Natural killer cell (primary cell): ENCODE measurements at regions not wholly inside any gene's neighbourhood (a gene's known extent, or its start where the extent isn't known, plus 50 kb on each side); places are given as distances from the start of the nearest gene placed in this dataset.

Experiments
- ATAC-seq, 3 donors: fragments of 150-1000 bp in 2 of 3; fragments of 200-7000 bp in 1 of 3; cut with Tn5 transposase; 1 replicate in 1 of 3; 2 replicates in 2 of 3; pipeline ENCODE4 v1.10.0; 2021; ENCODE audit warnings: mild to moderate bottlenecking in 2 of 3, moderate library complexity in 2 of 3
- DNase-seq, 2 donors: peaks; one replicate each; pipeline versions ENCODE4 v3.0.0 to v3.0.0-alpha.2; 2013 to 2021; ENCODE audit warnings: mixed read lengths in 1 of 2
- H3K27ac ChIP-seq: one replicate; pipeline ENCODE4 v1.5.1; 2013; ENCODE audit warnings: mild to moderate bottlenecking, low read length
- H3K27me3 ChIP-seq: one replicate; pipeline ENCODE4 v1.6.1; 2013; ENCODE audit warnings: low read length; ENCODE audit not compliant: control insufficient read depth, insufficient read depth
- H3K36me3 ChIP-seq: one replicate; pipeline ENCODE4 v1.6.1; 2013; ENCODE audit warnings: low read length; ENCODE audit not compliant: control insufficient read depth, insufficient read depth
- H3K4me1 ChIP-seq: one replicate; pipeline ENCODE4 v1.6.1; 2013; ENCODE audit warnings: low read length; ENCODE audit not compliant: control insufficient read depth, insufficient read depth
- H3K4me3 ChIP-seq: one replicate; pipeline ENCODE4 v1.5.1; 2013; ENCODE audit warnings: low read length
- H3K9me3 ChIP-seq: one replicate; pipeline ENCODE4 v1.6.1; 2013; ENCODE audit warnings: low read length; ENCODE audit not compliant: control insufficient read depth, insufficient read depth
- H3K27ac Mint-ChIP-seq, 2 donors: one replicate each; pipeline ENCODE4 v1.8.0; 2022; ENCODE audit warnings: mild to moderate bottlenecking in 2 of 2, mixed read lengths in 2 of 2, moderate library complexity in 1 of 2
- H3K27me3 Mint-ChIP-seq, 2 donors: one replicate each; pipeline ENCODE4 v1.8.0; 2022; ENCODE audit warnings: low read depth in 2 of 2, mixed read lengths in 2 of 2
- H3K36me3 Mint-ChIP-seq: one replicate; pipeline ENCODE4 v1.8.0; 2022; ENCODE audit warnings: mixed read lengths
- H3K4me1 Mint-ChIP-seq, 2 donors: one replicate each; pipeline ENCODE4 v1.8.0; 2022; ENCODE audit warnings: mixed read lengths in 2 of 2
- H3K4me3 Mint-ChIP-seq: one replicate; pipeline ENCODE4 v1.8.0; 2022; ENCODE audit warnings: mild to moderate bottlenecking, moderate library complexity, mixed read lengths
- H3K9me3 Mint-ChIP-seq, 2 donors: one replicate each; pipeline ENCODE4 v1.8.0; 2022; ENCODE audit warnings: mixed read lengths in 2 of 2
- whole genome bisulfite sequencing: methylation state at CpG from one replicate; pipeline ENCODE4 v1.1.7; 2013; ENCODE audit warnings: missing lambda C conversion rate; ENCODE audit not compliant: insufficient coverage; 5-methylcytosine and 5-hydroxymethylcytosine counted together
- intact Hi-C: fragments of 100-400 bp; cut with micrococcal nuclease; formaldehyde crosslinking; loops from one replicate; pipeline ENCODE4 v1.14.2; 2022
- TF ChIP-seq, protein P1 (sequence below): fragments of 200-600 bp; IDR thresholded peaks from one replicate; pipeline ENCODE4 v1.8.0; 2022; ENCODE audit warnings: antibody characterized with exemption

DNA sequence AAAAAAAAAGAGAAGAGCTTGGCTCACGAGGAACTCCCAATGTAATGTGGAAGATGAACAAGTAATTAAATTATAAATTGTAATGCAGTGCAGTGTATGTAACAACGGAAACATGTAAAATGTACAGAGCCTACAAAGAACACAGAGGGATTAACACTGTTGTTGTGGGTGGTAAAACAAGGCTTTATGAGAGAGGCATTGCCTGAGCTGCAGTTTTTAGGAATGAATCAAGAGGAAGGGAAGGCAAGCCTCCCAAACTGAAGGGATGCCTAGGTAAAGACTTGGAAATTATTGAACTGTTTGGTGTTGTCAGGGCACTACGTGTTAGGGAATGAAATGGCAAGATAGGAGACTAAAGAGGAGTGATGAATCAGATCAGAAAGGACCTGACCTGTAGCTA lies 213.7 kb downstream of the HTR7 start:
- Histone ChIP-seq H3K4me1 (no peaks in the 10 kb centered on the region), H3K4me3 (no peak overlapping the region), H3K9me3 (no peaks in the 10 kb centered on the region), H3K36me3 (no peaks in the 10 kb centered on the region), H3K27me3 (no peaks in the 10 kb centered on the region), H3K27ac (no peak overlapping the region)
- 77% methylated on average over 3 of the region's 3 CpGs for WGBS
- Mint-ChIP-seq H3K36me3 (no peaks in the 10 kb centered on the region), H3K4me1 (no peaks in the 10 kb centered on the region), H3K9me3 (peaks cover 3 to 6% of the 10 kb centered on the region in 2 donors), H3K27ac (no peak overlapping the region), H3K4me3 (no peak overlapping the region), H3K27me3 (no peaks in the 10 kb centered on the region)
- ATAC-seq (no peak), DNase-seq (no peak)
- intact Hi-C loops, result no loop called here
- TF ChIP-seq, protein P1, sequence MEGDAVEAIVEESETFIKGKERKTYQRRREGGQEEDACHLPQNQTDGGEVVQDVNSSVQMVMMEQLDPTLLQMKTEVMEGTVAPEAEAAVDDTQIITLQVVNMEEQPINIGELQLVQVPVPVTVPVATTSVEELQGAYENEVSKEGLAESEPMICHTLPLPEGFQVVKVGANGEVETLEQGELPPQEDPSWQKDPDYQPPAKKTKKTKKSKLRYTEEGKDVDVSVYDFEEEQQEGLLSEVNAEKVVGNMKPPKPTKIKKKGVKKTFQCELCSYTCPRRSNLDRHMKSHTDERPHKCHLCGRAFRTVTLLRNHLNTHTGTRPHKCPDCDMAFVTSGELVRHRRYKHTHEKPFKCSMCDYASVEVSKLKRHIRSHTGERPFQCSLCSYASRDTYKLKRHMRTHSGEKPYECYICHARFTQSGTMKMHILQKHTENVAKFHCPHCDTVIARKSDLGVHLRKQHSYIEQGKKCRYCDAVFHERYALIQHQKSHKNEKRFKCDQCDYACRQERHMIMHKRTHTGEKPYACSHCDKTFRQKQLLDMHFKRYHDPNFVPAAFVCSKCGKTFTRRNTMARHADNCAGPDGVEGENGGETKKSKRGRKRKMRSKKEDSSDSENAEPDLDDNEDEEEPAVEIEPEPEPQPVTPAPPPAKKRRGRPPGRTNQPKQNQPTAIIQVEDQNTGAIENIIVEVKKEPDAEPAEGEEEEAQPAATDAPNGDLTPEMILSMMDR, result no peak

DNA sequence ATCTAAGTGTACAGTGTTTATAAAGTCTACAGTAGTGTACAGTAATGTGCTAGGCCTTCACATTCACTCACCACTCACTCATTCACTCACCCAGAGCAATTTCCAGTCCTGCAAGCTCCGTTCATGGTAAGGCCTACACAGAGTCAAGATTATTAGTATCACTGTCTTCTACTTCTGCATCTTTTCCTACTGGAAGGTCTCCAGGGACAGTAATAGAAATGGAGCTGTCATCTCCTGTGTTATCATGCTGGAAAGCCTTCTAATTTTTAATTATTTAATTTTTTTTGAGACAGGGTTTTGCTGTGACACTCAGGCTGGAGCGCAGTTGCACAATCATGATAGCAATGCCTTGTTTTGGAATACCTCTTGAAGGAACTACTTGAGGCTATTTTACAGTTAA lies 207.0 kb downstream of the HTR7 start:
- intact Hi-C loops, result loop anchor here (10.0 kb wide), 1 partner anchor 56 kb away; no protein-coding TSS in a partner anchor
- Mint-ChIP-seq H3K36me3 (no peaks in the 10 kb centered on the region), H3K4me1 (no peaks in the 10 kb centered on the region), H3K4me3 (no peak overlapping the region), H3K27ac (no peak overlapping the region), H3K9me3 (peaks cover 5 to 10% of the 10 kb centered on the region in 2 donors), H3K27me3 (no peaks in the 10 kb centered on the region)
- no peaks in the 10 kb centered on the region for H3K27me3 ChIP-seq
- no peaks in the 10 kb centered on the region for H3K4me1 ChIP-seq
- no peaks in the 10 kb centered on the region for H3K36me3 ChIP-seq
- TF ChIP-seq, protein P1, result no peak
- ATAC-seq (no peak), DNase-seq (no peak)
- H3K4me3 ChIP-seq, result no peak overlapping the region
- no peak overlapping the region for H3K27ac ChIP-seq
- no peaks in the 10 kb centered on the region for H3K9me3 ChIP-seq
- WGBS, result 90% methylated on average over 1 of the region's 2 CpGs

DNA sequence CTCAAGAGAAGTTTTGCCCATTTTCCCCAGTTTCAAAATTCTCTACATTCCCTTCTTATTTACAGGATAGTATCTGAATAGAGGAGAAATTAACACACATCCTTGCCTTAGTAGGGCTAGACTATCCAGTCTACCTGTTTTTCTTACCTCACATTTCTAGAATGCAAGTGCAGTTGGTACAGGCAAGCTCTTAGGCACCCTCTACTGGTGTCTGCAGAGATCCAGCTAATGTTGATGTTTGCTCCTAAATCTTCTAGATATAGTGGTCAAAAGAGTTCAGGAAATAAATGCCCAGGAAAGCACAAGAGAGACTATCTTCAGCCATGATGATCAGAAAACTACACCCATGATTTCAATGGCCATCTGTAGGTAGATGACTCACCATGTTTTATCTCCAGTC lies 205.3 kb downstream of the HTR7 start:
- no peak overlapping the region for H3K4me3 ChIP-seq
- DNase-seq (no peak), ATAC-seq (no peak)
- no peaks in the 10 kb centered on the region for H3K9me3 ChIP-seq
- Mint-ChIP-seq H3K27me3 (no peaks in the 10 kb centered on the region), H3K4me1 (no peaks in the 10 kb centered on the region), H3K9me3 (peaks cover 5 to 12% of the 10 kb centered on the region in 2 donors), H3K27ac (no peak overlapping the region), H3K36me3 (no peaks in the 10 kb centered on the region), H3K4me3 (no peak overlapping the region)
- intact Hi-C loops, result loop anchor here (10.0 kb wide), 1 partner anchor 58 kb away; no protein-coding TSS in a partner anchor
- no peaks in the 10 kb centered on the region for H3K36me3 ChIP-seq
- H3K27ac ChIP-seq, result no peak overlapping the region
- no peaks in the 10 kb centered on the region for H3K4me1 ChIP-seq
- TF ChIP-seq, protein P1, result no peak
- no peaks in the 10 kb centered on the region for H3K27me3 ChIP-seq

DNA sequence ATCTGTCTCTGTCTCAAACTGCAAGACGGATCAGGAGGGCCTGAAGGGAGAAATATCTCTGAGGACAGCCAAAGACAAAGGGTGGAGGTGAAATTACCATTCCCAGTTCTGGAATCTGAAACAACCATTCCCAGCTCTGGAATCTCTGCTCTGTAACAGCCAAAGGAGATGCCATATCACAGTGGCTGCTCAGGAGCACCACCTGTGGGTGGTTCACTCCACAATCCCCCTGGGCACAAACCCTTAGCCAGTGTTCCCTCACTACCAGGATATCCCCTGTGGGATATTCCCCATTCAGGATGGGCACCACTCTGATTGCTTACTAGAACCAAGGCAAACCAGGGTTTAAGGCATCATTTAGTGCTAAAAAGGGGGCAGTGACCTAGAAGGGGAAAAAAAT lies 199.0 kb downstream of the HTR7 start:
- intact Hi-C loops, result loop anchor here (10.0 kb wide), 1 partner anchor 64 kb away; no protein-coding TSS in a partner anchor
- Mint-ChIP-seq H3K4me1 (no peaks in the 10 kb centered on the region), H3K36me3 (no peaks in the 10 kb centered on the region), H3K4me3 (no peak overlapping the region), H3K27me3 (no peaks in the 10 kb centered on the region), H3K9me3 (peaks cover 9 to 14% of the 10 kb centered on the region in 2 donors), H3K27ac (no peak overlapping the region)
- H3K27me3 ChIP-seq, result no peaks in the 10 kb centered on the region
- H3K27ac ChIP-seq, result no peak overlapping the region
- 44% methylated on average over 1 of the region's 1 CpG for WGBS
- ATAC-seq (no peak), DNase-seq (no peak)
- H3K36me3 ChIP-seq, result no peaks in the 10 kb centered on the region
- no peaks in the 10 kb centered on the region for H3K9me3 ChIP-seq
- TF ChIP-seq, protein P1, result no peak
- H3K4me1 ChIP-seq, result no peaks in the 10 kb centered on the region
- no peak overlapping the region for H3K4me3 ChIP-seq
